ENCODE measurements at regions not wholly inside any gene's neighbourhood (a gene's known extent, or its start where the extent isn't known, plus 50 kb on each side); places are given as distances from the start of the nearest gene placed in this dataset.

- DNase-seq (ENCODE audit: insufficient read length, low spot score): no peak
- no peak for FAIRE-seq
- no peak for TF ChIP-seq CTCF (IDR thresholded peaks at IDR 0.05; ENCODE audit: insufficient read depth, missing control alignments)
Observed at GRCh38 chr2:40558761-40559160, 106.9 kb upstream of the SLC8A1 start.

GRCh38 chr2:40559175-40559574 is 107.3 kb upstream of the SLC8A1 start:
- TF ChIP-seq CTCF (IDR thresholded peaks at IDR 0.05; ENCODE audit: insufficient read depth, missing control alignments): no peak
- DNase-seq (ENCODE audit: insufficient read length, low spot score) (no peak), FAIRE-seq (no peak)

GRCh38 chr2:40564184-40564583 is 112.3 kb upstream of the SLC8A1 start:
- FAIRE-seq (no peak), DNase-seq (ENCODE audit: insufficient read length, low spot score) (no peak)
- no peak for TF ChIP-seq CTCF (IDR thresholded peaks at IDR 0.05; ENCODE audit: insufficient read depth, missing control alignments)

- no peak for TF ChIP-seq CTCF (IDR thresholded peaks at IDR 0.05; ENCODE audit: insufficient read depth, missing control alignments)
- no peak for DNase-seq (ENCODE audit: insufficient read length, low spot score)
- FAIRE-seq: peak; percentile 6
Observed at GRCh38 chr2:40579247-40579646, 127.4 kb upstream of the SLC8A1 start.

GRCh38 chr2:40584432-40584831 is 132.5 kb upstream of the SLC8A1 start:
- DNase-seq (ENCODE audit: insufficient read length, low spot score): no peak
- no peak for TF ChIP-seq CTCF (IDR thresholded peaks at IDR 0.05; ENCODE audit: insufficient read depth, missing control alignments)
- FAIRE-seq: no peak

GRCh38 chr2:40591774-40592173 is 139.9 kb upstream of the SLC8A1 start:
- TF ChIP-seq CTCF (IDR thresholded peaks at IDR 0.05; ENCODE audit: insufficient read depth, missing control alignments): no peak
- DNase-seq (ENCODE audit: insufficient read length, low spot score) (no peak), FAIRE-seq (no peak)

- TF ChIP-seq CTCF (IDR thresholded peaks at IDR 0.05; ENCODE audit: insufficient read depth, missing control alignments): no peak
- no peak for DNase-seq (ENCODE audit: insufficient read length, low spot score)
- FAIRE-seq: no peak
Observed at GRCh38 chr2:40592218-40592617, 140.3 kb upstream of the SLC8A1 start.

Data from D721Med (cell line).